ENCODE measurements at regions not wholly inside any gene's neighbourhood (a gene's known extent, or its start where the extent isn't known, plus 50 kb on each side); places are given as distances from the start of the nearest gene placed in this dataset.

DNA sequence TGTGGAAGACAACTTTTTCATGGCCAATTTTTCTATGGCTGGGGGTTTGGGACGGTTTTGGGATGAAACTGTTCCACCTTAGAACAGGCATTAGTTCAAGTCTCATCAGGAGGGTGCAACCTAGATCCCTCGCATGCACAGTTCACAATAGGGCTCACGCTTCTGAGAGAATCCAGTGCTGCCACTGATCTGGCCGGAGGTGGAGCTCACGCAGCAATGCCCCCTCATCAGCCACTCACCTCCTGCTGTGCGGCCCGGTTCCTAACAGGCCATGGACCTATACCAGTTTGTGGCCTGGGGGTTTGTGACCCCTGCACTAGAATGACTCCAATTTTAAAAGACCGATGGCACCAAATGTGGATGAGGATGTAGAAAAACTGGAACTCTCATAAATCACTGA, 127.2 kb upstream of the IER5L start:
- no peak for TF ChIP-seq POLR2A (IDR thresholded peaks at IDR 0.05)
- TF ChIP-seq, protein P1, sequence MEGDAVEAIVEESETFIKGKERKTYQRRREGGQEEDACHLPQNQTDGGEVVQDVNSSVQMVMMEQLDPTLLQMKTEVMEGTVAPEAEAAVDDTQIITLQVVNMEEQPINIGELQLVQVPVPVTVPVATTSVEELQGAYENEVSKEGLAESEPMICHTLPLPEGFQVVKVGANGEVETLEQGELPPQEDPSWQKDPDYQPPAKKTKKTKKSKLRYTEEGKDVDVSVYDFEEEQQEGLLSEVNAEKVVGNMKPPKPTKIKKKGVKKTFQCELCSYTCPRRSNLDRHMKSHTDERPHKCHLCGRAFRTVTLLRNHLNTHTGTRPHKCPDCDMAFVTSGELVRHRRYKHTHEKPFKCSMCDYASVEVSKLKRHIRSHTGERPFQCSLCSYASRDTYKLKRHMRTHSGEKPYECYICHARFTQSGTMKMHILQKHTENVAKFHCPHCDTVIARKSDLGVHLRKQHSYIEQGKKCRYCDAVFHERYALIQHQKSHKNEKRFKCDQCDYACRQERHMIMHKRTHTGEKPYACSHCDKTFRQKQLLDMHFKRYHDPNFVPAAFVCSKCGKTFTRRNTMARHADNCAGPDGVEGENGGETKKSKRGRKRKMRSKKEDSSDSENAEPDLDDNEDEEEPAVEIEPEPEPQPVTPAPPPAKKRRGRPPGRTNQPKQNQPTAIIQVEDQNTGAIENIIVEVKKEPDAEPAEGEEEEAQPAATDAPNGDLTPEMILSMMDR (IDR thresholded peaks at IDR 0.05): no peak
